ENCODE measurements at regions not wholly inside any gene's neighbourhood (a gene's known extent, or its start where the extent isn't known, plus 50 kb on each side); places are given as distances from the start of the nearest gene placed in this dataset.

DNA sequence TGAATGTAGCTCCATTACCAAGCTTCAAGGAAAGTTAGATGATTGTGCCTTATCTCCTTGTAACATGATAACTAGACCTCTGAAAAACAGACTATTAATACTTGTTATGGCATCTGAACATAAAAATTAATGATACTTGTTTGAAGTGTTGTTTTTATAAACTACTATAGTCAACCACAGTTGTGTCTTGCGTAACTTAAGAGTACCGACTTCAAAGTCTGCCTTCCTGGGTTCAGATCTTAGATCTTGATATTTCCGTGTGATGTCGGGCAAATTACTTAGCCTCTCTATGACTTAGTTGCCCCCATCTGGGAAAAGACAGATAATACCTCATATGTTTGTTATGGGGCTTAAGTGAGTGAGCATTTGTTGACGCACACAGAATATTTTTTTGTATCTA is 906.5 kb downstream of the JRKL start:
- Histone ChIP-seq H2BK120ac (ENCODE audit: low read depth, low read length, poor library complexity, severe bottlenecking) (no peak overlapping the region), H2BK20ac (ENCODE audit: low read depth, low read length, poor library complexity, severe bottlenecking) (no peak overlapping the region), H3K4me2 (ENCODE audit: insufficient read depth, insufficient read length, low read length) (no peak overlapping the region), H3K18ac (ENCODE audit: insufficient read length, low read depth, low read length) (no peak overlapping the region), H2AFZ (ENCODE audit: low read length) (no peak overlapping the region), H2AK5ac (ENCODE audit: insufficient read length, low read length) (no peak overlapping the region), H3K14ac (ENCODE audit: insufficient read depth, low read length) (no peak overlapping the region), H3K79me1 (ENCODE audit: insufficient read depth, low read depth, low read length, poor library complexity, severe bottlenecking) (no peaks in the 10 kb centered on the region), H3K23ac (ENCODE audit: insufficient read length, low read depth, low read length) (no peak overlapping the region), H3K27ac (ENCODE audit: insufficient read length, low read depth, low read length) (no peak overlapping the region), H4K20me1 (ENCODE audit: control insufficient read depth, insufficient read depth, insufficient read length) (no peaks in the 10 kb centered on the region), H3K4me1 (ENCODE audit: insufficient read depth, low read length) (no peaks in the 10 kb centered on the region), H4K8ac (replicated peaks; ENCODE audit: insufficient read length, low read depth, low read length) (no peak overlapping the region), H2BK15ac (ENCODE audit: low read depth, low read length) (no peak overlapping the region), H3K79me2 (ENCODE audit: insufficient read depth, low read length) (no peaks in the 10 kb centered on the region), H2BK5ac (ENCODE audit: insufficient read length, low read length) (no peak overlapping the region), H3K23me2 (ENCODE audit: insufficient read length, low read depth, low read length, poor library complexity, severe bottlenecking) (no peaks in the 10 kb centered on the region), H3K27me3 (ENCODE audit: insufficient read depth, low read length) (no peaks in the 10 kb centered on the region), H4K5ac (ENCODE audit: insufficient read length, low read depth, low read length) (no peak overlapping the region), H2BK12ac (ENCODE audit: insufficient read length, low read depth, low read length) (no peak overlapping the region), H3K4ac (ENCODE audit: low read depth, low read length) (no peak overlapping the region), H3T11ph (ENCODE audit: low read length) (no peak overlapping the region), H3K56ac (ENCODE audit: insufficient read length, low read depth, low read length) (no peak overlapping the region), H3K9me3 (ENCODE audit: control insufficient read depth, low read depth, low read length) (peaks cover 8% of the 10 kb centered on the region), H4K91ac (ENCODE audit: insufficient read length, low read depth, low read length) (no peak overlapping the region), H3K9ac (ENCODE audit: extremely low read depth, insufficient read length, low read length) (no peak overlapping the region)
- no CpG with 5 or more reads among the region's 5 CpGs for WGBS (ENCODE audit: extremely low coverage, insufficient read length, low lambda C conversion rate)
- peaks cover 4 to 11% of the 10 kb centered on the region in 2 experiments; a peak in 4 of 5 replicates for H3K9me3 Mint-ChIP-seq
- DNase-seq: no peak
- no peak overlapping the region for H3K27ac Mint-ChIP-seq
- TF ChIP-seq, protein P1, sequence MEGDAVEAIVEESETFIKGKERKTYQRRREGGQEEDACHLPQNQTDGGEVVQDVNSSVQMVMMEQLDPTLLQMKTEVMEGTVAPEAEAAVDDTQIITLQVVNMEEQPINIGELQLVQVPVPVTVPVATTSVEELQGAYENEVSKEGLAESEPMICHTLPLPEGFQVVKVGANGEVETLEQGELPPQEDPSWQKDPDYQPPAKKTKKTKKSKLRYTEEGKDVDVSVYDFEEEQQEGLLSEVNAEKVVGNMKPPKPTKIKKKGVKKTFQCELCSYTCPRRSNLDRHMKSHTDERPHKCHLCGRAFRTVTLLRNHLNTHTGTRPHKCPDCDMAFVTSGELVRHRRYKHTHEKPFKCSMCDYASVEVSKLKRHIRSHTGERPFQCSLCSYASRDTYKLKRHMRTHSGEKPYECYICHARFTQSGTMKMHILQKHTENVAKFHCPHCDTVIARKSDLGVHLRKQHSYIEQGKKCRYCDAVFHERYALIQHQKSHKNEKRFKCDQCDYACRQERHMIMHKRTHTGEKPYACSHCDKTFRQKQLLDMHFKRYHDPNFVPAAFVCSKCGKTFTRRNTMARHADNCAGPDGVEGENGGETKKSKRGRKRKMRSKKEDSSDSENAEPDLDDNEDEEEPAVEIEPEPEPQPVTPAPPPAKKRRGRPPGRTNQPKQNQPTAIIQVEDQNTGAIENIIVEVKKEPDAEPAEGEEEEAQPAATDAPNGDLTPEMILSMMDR (conservative IDR thresholded peaks at IDR 0.05): no peak
- no peaks in the 10 kb centered on the region for H3K27me3 Mint-ChIP-seq (ENCODE audit: low read depth)
- no peak overlapping the region for H3K4me3 Mint-ChIP-seq
- H3K4me1 Mint-ChIP-seq: no peaks in the 10 kb centered on the region
- H3K36me3 Mint-ChIP-seq (ENCODE audit: insufficient read depth in 1 of 3, low read depth in 3 of 3): peaks cover 0 to 4% (median 3%) of the 10 kb centered on the region in 3 experiments; a peak in 4 of 7 replicates
